RWPE1 (cell line): ENCODE measurements at regions not wholly inside any gene's neighbourhood (a gene's known extent, or its start where the extent isn't known, plus 50 kb on each side); places are given as distances from the start of the nearest gene placed in this dataset.

Experiments used
- CTCF ChIA-PET: fragments of 350-600 bp; sonication (Branson Sonifier 250); formaldehyde crosslinking; extraction: SDS; loops from one replicate; lab custom pipeline; 2021; lab: Yijun Ruan, JAX
- POLR2A ChIA-PET: fragments of 400-600 bp; formaldehyde crosslinking; extraction: SDS; loops from one replicate; lab custom pipeline; 2020; ENCODE audit warnings: antibody characterized with exemption; ENCODE audit not compliant: low non-redundant PET; lab: Yijun Ruan, JAX
- DNase-seq: peaks from one replicate; pipeline ENCODE4 v3.0.0; 2012; ENCODE audit warnings: low spot score
- H3K27ac ChIP-seq: fragments of 450-650 bp; 2 replicates; pipeline ENCODE4 v1.5.1; 2017
- TF ChIP-seq, protein P1 (sequence below): fragments of 450-650 bp; conservative IDR thresholded peaks from 2 replicates; pipeline ENCODE4 v1.5.1; 2017; ENCODE audit warnings: low read depth, mild to moderate bottlenecking

DNA sequence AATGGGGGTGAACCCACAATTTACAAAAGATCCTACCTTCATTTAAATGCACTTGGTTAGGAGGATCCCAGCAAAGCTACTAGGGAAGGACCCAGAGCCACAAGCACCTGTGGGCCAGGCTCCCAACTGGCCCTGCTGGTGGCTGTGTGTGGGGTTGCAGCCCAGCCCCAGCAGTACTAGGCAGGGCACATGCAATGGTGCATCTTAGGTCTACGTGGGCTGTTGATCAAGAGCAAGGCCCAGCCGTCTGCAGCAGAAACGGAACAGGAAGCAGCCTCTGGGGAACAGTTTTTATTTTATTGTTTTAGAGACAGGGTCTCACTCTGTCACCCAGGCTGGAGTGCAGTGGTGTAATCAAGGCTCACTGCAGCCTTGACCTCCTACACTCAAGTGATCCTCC, 134.1 kb upstream of the RAB4A start:
- TF ChIP-seq, protein P1, sequence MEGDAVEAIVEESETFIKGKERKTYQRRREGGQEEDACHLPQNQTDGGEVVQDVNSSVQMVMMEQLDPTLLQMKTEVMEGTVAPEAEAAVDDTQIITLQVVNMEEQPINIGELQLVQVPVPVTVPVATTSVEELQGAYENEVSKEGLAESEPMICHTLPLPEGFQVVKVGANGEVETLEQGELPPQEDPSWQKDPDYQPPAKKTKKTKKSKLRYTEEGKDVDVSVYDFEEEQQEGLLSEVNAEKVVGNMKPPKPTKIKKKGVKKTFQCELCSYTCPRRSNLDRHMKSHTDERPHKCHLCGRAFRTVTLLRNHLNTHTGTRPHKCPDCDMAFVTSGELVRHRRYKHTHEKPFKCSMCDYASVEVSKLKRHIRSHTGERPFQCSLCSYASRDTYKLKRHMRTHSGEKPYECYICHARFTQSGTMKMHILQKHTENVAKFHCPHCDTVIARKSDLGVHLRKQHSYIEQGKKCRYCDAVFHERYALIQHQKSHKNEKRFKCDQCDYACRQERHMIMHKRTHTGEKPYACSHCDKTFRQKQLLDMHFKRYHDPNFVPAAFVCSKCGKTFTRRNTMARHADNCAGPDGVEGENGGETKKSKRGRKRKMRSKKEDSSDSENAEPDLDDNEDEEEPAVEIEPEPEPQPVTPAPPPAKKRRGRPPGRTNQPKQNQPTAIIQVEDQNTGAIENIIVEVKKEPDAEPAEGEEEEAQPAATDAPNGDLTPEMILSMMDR = no peak
- H3K27ac ChIP-seq = no peak overlapping the region
- ChIA-PET CTCF (no interaction called here), POLR2A (no interaction called here)
- no peak for DNase-seq

DNA sequence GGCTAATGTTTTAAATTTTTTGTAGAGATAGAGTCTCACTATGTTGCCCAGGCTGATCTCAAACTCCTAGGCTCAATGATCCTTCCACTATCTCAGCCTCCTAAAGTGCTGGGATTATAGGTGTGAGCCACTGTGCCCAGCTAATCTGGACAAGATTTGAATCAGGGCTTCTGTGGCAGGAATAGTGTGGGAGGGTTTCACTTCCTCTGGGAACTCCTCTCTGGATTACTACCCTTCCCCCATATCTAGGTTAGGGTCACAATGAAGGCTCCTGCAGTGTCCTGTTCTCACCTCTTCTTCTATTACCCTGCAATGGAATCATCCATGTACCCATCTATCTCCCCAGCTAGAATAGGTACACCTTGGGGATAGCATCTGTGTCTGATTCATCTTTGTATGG, 133.6 kb upstream of the RAB4A start:
- POLR2A ChIA-PET = no interaction called here
- DNase-seq = no peak
- TF ChIP-seq, protein P1 = no peak
- H3K27ac ChIP-seq = no peak overlapping the region
- CTCF ChIA-PET = no interaction called here

DNA sequence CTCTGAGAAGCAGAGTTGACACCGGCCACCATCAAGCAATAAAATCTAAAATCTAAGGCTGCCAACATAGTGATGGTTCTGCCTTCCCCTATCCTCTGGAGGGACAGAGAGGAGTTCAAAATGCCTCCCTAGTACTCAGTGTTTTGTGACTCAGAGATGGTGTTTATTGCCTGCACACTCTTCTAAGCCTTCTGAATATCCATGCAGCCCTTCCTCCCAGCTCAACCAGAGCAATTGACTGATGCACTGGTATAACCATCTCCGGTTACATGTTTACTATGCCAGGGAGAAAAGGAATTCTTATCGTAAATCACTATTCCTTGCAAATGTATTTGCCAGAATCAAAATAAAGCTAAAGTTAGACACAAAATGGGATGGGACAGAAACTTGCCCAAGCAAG, 132.9 kb upstream of the RAB4A start:
- TF ChIP-seq, protein P1 = no peak
- ChIA-PET CTCF (no interaction called here), POLR2A (no interaction called here)
- no peak for DNase-seq
- H3K27ac ChIP-seq = no peak overlapping the region

DNA sequence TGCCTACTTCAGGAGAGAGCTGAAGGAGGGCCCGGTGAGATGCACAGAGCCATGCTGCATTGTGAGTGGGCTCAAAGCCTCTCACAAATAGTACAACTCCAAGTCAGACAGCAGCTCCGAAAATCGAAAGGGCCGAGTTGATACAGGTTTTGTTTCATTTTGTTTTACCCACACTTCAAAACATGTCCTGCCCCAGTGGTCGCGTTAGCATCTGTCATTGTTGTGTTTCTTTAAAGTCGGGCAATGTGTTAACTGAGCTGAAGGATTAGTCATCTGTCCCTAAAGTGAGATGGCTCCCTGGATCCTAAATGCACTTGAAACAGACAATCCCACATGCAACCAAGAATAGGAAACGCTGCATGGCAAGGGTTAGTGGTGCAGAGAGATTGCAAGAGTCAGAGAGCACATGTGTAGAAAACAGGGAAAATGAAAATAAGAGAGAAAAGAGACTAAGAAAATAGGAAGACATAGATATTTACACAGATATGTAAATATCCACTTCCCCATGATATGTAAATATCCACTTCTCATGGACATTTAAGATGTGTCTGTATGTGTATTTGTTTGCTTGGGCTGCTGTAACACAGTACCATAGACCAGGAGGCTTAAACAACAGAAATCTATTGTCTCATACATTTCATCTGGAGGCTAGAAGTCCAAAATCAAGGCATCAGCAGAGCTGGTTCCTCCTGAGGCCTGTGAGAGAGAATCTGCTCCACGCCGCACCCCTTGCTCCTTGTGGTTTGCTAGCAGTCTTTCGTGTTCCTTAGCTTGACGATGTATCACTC, 131.4 kb upstream of the RAB4A start:
- CTCF ChIA-PET = interaction anchor here (0.5 to 0.6 kb wide), 3 partner anchors 119 to 1593 kb away, joined by 3 to 4 read pairs (median 3); no protein-coding TSS in a partner anchor
- TF ChIP-seq, protein P1 = no peak
- POLR2A ChIA-PET = no interaction called here
- no peak for DNase-seq
- no peak overlapping the region for H3K27ac ChIP-seq

DNA sequence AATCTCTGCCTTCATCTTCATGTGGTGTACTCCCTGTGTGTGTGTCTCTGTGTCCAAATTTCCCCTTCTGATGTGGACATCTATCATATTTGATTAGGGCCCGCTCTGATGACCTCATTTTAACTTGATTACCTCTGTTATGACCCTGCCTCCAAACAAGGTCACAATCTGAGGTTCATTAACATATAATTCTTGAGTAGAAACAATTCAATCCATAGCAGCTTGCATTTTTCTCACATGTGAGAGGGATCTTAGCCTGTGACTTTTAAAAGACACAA, 130.9 kb upstream of the RAB4A start:
- no peak overlapping the region for H3K27ac ChIP-seq
- ChIA-PET POLR2A (no interaction called here), CTCF (interaction anchor here (0.5 to 0.7 kb wide), 2 partner anchors 119 to 1814 kb away, joined by 4 read pairs; no protein-coding TSS in a partner anchor)
- no peak for DNase-seq
- TF ChIP-seq, protein P1 = no peak

DNA sequence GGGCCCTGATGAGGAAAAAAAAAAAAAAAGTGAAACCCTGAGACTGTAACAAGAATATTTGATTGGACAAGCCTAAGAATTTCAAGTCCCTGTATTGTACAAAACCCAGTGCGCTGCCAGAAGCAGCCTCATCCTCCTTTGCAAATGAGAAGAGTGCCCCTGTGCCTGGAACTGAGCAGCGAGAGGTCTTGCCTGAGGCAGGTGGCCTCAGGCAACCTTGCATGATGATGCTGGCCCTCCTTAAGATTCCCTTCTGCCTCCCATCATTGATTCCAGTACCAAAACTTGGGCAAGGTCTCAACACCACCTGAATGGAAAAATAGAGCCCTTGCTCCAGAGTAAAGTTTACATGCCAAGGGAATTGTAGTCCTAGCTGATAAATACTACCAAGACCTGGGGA, 129.6 kb upstream of the RAB4A start:
- CTCF ChIA-PET = no interaction called here
- TF ChIP-seq, protein P1 = no peak
- no peak overlapping the region for H3K27ac ChIP-seq
- DNase-seq = no peak
- POLR2A ChIA-PET = no interaction called here
